LNCaP clone FGC (cell line): ENCODE measurements at regions not wholly inside any gene's neighbourhood (a gene's known extent, or its start where the extent isn't known, plus 50 kb on each side); places are given as distances from the start of the nearest gene placed in this dataset.

Experiments used
- DNase-seq: peaks from one replicate; pipeline ENCODE4 v3.0.0-alpha.2; 2011; ENCODE audit warnings: low read depth
- H3K4me3 ChIP-seq: 2 replicates; pipeline ENCODE4 v1.5.1; 2011; ENCODE audit warnings: mild to moderate bottlenecking, low read depth, low read length, control low read depth
- CTCF ChIP-seq: IDR thresholded peaks from 2 replicates; pipeline ENCODE4 v1.5.1; 2012; ENCODE audit warnings: mild to moderate bottlenecking; ENCODE audit not compliant: control insufficient read depth, insufficient read depth; ENCODE audit errors: extremely low read depth

GRCh38 chr3:187841560-187841959 is 96.3 kb upstream of the BCL6 start:
- no peak overlapping the region for H3K4me3 ChIP-seq
- DNase-seq, result no peak
- TF ChIP-seq CTCF, result no peak

GRCh38 chr3:187843654-187844053 is 98.4 kb upstream of the BCL6 start:
- DNase-seq, result no peak
- H3K4me3 ChIP-seq, result no peak overlapping the region
- TF ChIP-seq CTCF, result no peak

GRCh38 chr3:187844708-187845107 is 99.4 kb upstream of the BCL6 start:
- no peak for TF ChIP-seq CTCF
- no peak overlapping the region for H3K4me3 ChIP-seq
- no peak for DNase-seq

GRCh38 chr3:187845826-187846225 is 100.6 kb upstream of the BCL6 start:
- no peak overlapping the region for H3K4me3 ChIP-seq
- no peak for DNase-seq
- no peak for TF ChIP-seq CTCF

- H3K4me3 ChIP-seq, result no peak overlapping the region
- TF ChIP-seq CTCF, result no peak
- no peak for DNase-seq
Measured at GRCh38 chr3:187848401-187848800, 103.1 kb upstream of the BCL6 start.

GRCh38 chr3:187849016-187849654 is 103.9 kb upstream of the BCL6 start:
- H3K4me3 ChIP-seq, result no peak overlapping the region
- no peak for DNase-seq
- no peak for TF ChIP-seq CTCF

- no peak for DNase-seq
- no peak for TF ChIP-seq CTCF
- no peak overlapping the region for H3K4me3 ChIP-seq
Measured at GRCh38 chr3:187850258-187850921, 105.1 kb upstream of the BCL6 start.
